ENCODE measurements at regions not wholly inside any gene's neighbourhood (a gene's known extent, or its start where the extent isn't known, plus 50 kb on each side); places are given as distances from the start of the nearest gene placed in this dataset.

- Histone ChIP-seq H3K9ac (ENCODE audit: control insufficient read depth, extremely low read depth, insufficient read depth, low read length) (no peak overlapping the region), H3K36me3 (ENCODE audit: control insufficient read depth in 2 of 2, extremely low read depth in 1 of 2, insufficient read depth in 2 of 2, low read length in 2 of 2) (no peaks in the 10 kb centered on the region), H3K27ac (ENCODE audit: control insufficient read depth, insufficient read depth, low read length) (no peak overlapping the region), H3K9me3 (ENCODE audit: control insufficient read depth, low read depth, low read length) (no peaks in the 10 kb centered on the region), H3K79me2 (ENCODE audit: control insufficient read depth, insufficient read depth, low read length) (no peaks in the 10 kb centered on the region), H3K4me3 (ENCODE audit: control insufficient read depth in 2 of 3, extremely low read depth in 1 of 3, insufficient read depth in 2 of 3, low read depth in 1 of 3, low read length in 3 of 3) (no peak overlapping the region), H3K4me2 (ENCODE audit: control insufficient read depth, extremely low read depth, insufficient read depth, low read depth, low read length) (no peak overlapping the region), H3K4me1 (ENCODE audit: control insufficient read depth, extremely low read depth, insufficient read depth, low read length) (no peaks in the 10 kb centered on the region), H3K9me1 (ENCODE audit: control insufficient read depth, extremely low read depth, insufficient read depth, low read length) (no peaks in the 10 kb centered on the region), H4K20me1 (ENCODE audit: control insufficient read depth, extremely low read depth, insufficient read depth, low read length) (no peaks in the 10 kb centered on the region), H3K27me3 (ENCODE audit: control insufficient read depth, extremely low read depth, insufficient read depth, low read length) (no peaks in the 10 kb centered on the region), H2AFZ (ENCODE audit: control insufficient read depth, low read length) (no peak overlapping the region)
- TF ChIP-seq EZH2 (IDR thresholded peaks at IDR 0.05; ENCODE audit: low read length): no peak
- TF ChIP-seq CTCF (optimal IDR thresholded peaks at IDR 0.05 in 1 of 3, IDR thresholded peaks at IDR 0.05 in 1 of 3, conservative IDR thresholded peaks at IDR 0.05 in 1 of 3; ENCODE audit: extremely low read depth in 1 of 3, insufficient read depth in 2 of 3, low read length in 3 of 3): no peak
- dilution Hi-C loops (cut with MboI; ENCODE audit: extremely low pct_ligation_motif_present, low sequenced_read_pairs): no loop called here
- FAIRE-seq (no peak), DNase-seq (ENCODE audit: low read depth, low spot score) (no peak)
Observed at GRCh38 chr10:22158426-22158825, 59.4 kb downstream of the EBLN1 start.

GRCh38 chr10:22156750-22157149 lies 61.1 kb downstream of the EBLN1 start:
- dilution Hi-C loops (cut with MboI; ENCODE audit: extremely low pct_ligation_motif_present, low sequenced_read_pairs): no loop called here
- FAIRE-seq (no peak), DNase-seq (ENCODE audit: low read depth, low spot score) (no peak)
- peak in 1 of 3 experiments; percentile 6 for TF ChIP-seq CTCF (optimal IDR thresholded peaks at IDR 0.05 in 1 of 3, IDR thresholded peaks at IDR 0.05 in 1 of 3, conservative IDR thresholded peaks at IDR 0.05 in 1 of 3; ENCODE audit: extremely low read depth in 1 of 3, insufficient read depth in 2 of 3, low read length in 3 of 3)
- no peak for TF ChIP-seq EZH2 (IDR thresholded peaks at IDR 0.05; ENCODE audit: low read length)
- Histone ChIP-seq H3K4me1 (ENCODE audit: control insufficient read depth, extremely low read depth, insufficient read depth, low read length) (no peaks in the 10 kb centered on the region), H3K27ac (ENCODE audit: control insufficient read depth, insufficient read depth, low read length) (no peak overlapping the region), H3K79me2 (ENCODE audit: control insufficient read depth, insufficient read depth, low read length) (no peaks in the 10 kb centered on the region), H3K9me3 (ENCODE audit: control insufficient read depth, low read depth, low read length) (no peaks in the 10 kb centered on the region), H3K27me3 (ENCODE audit: control insufficient read depth, extremely low read depth, insufficient read depth, low read length) (no peaks in the 10 kb centered on the region), H3K9ac (ENCODE audit: control insufficient read depth, extremely low read depth, insufficient read depth, low read length) (no peak overlapping the region), H2AFZ (ENCODE audit: control insufficient read depth, low read length) (no peak overlapping the region), H3K4me2 (ENCODE audit: control insufficient read depth, extremely low read depth, insufficient read depth, low read depth, low read length) (no peak overlapping the region), H4K20me1 (ENCODE audit: control insufficient read depth, extremely low read depth, insufficient read depth, low read length) (no peaks in the 10 kb centered on the region), H3K36me3 (ENCODE audit: control insufficient read depth in 2 of 2, extremely low read depth in 1 of 2, insufficient read depth in 2 of 2, low read length in 2 of 2) (no peaks in the 10 kb centered on the region), H3K4me3 (ENCODE audit: control insufficient read depth in 2 of 3, extremely low read depth in 1 of 3, insufficient read depth in 2 of 3, low read depth in 1 of 3, low read length in 3 of 3) (no peak overlapping the region), H3K9me1 (ENCODE audit: control insufficient read depth, extremely low read depth, insufficient read depth, low read length) (no peaks in the 10 kb centered on the region)
